ENCODE measurements at regions not wholly inside any gene's neighbourhood (a gene's known extent, or its start where the extent isn't known, plus 50 kb on each side); places are given as distances from the start of the nearest gene placed in this dataset.

DNA sequence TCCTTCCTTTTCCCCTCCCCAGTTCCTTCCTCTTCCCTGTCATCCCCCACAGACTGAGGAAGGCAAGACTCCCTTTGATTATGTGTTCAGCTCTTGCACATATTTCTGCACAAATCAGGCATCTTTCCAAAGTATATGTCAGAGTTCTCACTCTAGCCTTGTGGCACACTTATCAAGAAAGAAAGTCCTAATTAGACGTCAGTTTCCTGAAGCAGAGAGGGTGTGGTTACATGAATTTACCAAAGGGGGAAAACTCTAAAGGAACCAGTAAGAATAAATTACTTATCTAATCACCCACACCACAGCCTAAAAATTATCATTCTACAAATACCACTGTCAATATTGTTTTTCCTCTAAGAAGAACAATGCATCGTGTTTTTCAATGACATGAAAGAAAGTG is 120.7 kb upstream of the GRIP1 start (continued):
- TF ChIP-seq ZNF557 (CRISPR knock-in tag; IDR thresholded peaks at IDR 0.05) (no peak), NR2F2 (IDR thresholded peaks at IDR 0.05; ENCODE audit: borderline replicate concordance, low read depth) (no peak), ZBTB1 (CRISPR knock-in tag; IDR thresholded peaks at IDR 0.05; ENCODE audit: borderline replicate concordance) (no peak), KMT2B (CRISPR knock-in tag; IDR thresholded peaks at IDR 0.05) (no peak)
- TF ChIP-seq, protein P1, sequence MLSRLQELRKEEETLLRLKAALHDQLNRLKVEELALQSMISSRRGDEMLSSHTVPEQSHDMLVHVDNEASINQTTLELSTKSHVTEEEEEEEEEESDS (CRISPR knock-in tag; IDR thresholded peaks at IDR 0.05; ENCODE audit: borderline replicate concordance) = no peak

DNA sequence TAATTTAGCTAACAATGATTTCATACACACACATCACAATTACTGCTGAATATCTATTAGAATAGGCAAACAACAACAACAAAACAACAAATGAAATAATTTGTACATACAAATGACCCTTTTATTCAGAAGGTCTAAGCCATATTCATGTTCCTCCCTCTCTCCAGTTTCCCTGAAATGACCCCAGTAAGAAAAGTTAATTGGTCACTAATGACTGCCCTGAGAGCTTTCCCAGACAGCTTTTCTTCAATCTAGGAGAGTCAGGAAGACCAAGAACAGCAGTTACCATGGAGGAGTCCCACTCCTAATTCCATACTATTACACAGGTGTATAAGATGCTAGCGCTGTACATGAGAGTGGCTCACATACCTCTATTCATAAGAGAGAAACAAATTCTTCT is 121.2 kb upstream of the GRIP1 start:
- H3K9me3 ChIP-seq (ENCODE audit: low read length) = no peaks in the 10 kb centered on the region
- FAIRE-seq = no peak
- no TSS peak for BruUV-seq (replicated peaks)

DNA sequence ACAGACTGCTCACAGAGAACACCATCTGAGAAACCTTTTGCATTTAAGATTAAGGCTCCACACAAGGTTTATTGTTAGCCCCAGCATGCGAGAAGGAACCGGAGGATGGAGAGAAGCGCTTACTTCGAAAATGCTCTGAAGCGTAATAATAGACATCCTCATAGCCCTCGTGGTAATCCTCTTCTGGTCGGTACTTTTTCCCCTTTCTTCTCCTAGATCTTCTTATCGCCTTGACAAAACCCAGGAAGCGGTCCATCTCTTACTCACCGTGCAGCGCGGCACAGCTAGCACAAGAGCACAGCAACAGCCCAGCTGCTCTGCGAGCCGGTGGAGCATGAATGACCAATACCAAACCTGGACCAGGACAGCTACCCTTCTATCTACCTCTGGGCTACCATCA is 125.1 kb upstream of the GRIP1 start:
- no peaks in the 10 kb centered on the region for H3K79me2 ChIP-seq (ENCODE audit: insufficient read depth, low read length)
- CTCF ChIA-PET (ENCODE audit: low intra/inter-chr PET ratio, low total read pairs) = no interaction called here
- no peaks in the 10 kb centered on the region for H3K36me3 ChIP-seq (replicated peaks in 1 of 2; ENCODE audit: control insufficient read depth in 1 of 2, insufficient read depth in 2 of 2, low read length in 2 of 2)
- POLR2A ChIA-PET = no interaction called here
- in situ Hi-C loops (cut with HindIII; ENCODE audit: extremely low pct_ligation_motif_present, low pct_unique_long_range_greater_than_20kb) (no loop called here), intact Hi-C loops (cut with micrococcal nuclease; ENCODE audit: unreplicated experiment) (no loop called here)
- peaks cover 0 to 7% of the 10 kb centered on the region in 2 experiments; a peak in 1 of 5 replicates for H3K27me3 ChIP-seq (ENCODE audit: control insufficient read depth in 1 of 2, insufficient read depth in 2 of 2, low read length in 2 of 2)
- no peak overlapping the region for H2AFZ ChIP-seq (ENCODE audit: low read length)
- no peak overlapping the region for H3K4me3 ChIP-seq (replicated peaks in 1 of 3; ENCODE audit: insufficient read depth in 1 of 3, low read depth in 2 of 3, low read length in 3 of 3)
- H3K4me2 ChIP-seq (ENCODE audit: low read depth, low read length) = no peak overlapping the region
- no peak for FAIRE-seq
- 32% methylated on average over 14 of the region's 14 CpGs for WGBS (ENCODE audit: low lambda C conversion rate)
- H3K9me3 ChIP-seq (ENCODE audit: low read length) = no peaks in the 10 kb centered on the region
- no peaks in the 10 kb centered on the region for H4K20me1 ChIP-seq (ENCODE audit: insufficient read depth, low read length)
- no peaks in the 10 kb centered on the region for H3K4me1 ChIP-seq (ENCODE audit: insufficient read depth, low read length)
- ATAC-seq = no peak
- H3K27ac ChIP-seq (ENCODE audit: extremely low read length, insufficient read depth, low read length) = no peak overlapping the region
- H3K9ac ChIP-seq (ENCODE audit: insufficient read depth, low read depth, low read length) = no peak overlapping the region
- no peak for TF ChIP-seq ZNF383 (CRISPR knock-in tag; IDR thresholded peaks at IDR 0.05; ENCODE audit: borderline replicate concordance)
- TF ChIP-seq SNAPC2 (CRISPR knock-in tag; IDR thresholded peaks at IDR 0.05) = no peak
- no peak for DNase-seq (ENCODE audit: low spot score)
- no TSS peak for BruUV-seq (replicated peaks)

More for the DNA sequence above, 121.2 kb upstream of the GRIP1 start:
- in situ Hi-C loops (cut with HindIII; ENCODE audit: extremely low pct_ligation_motif_present, low pct_unique_long_range_greater_than_20kb) = no loop called here
- Histone ChIP-seq H3K27me3 (ENCODE audit: control insufficient read depth in 1 of 2, insufficient read depth in 2 of 2, low read length in 2 of 2) (peaks cover 0 to 7% of the 10 kb centered on the region in 2 experiments; a peak in 1 of 5 replicates), H3K27ac (ENCODE audit: extremely low read length, insufficient read depth, low read length) (no peak overlapping the region), H2AFZ (ENCODE audit: low read length) (no peak overlapping the region), H4K20me1 (ENCODE audit: insufficient read depth, low read length) (no peaks in the 10 kb centered on the region), H3K4me2 (ENCODE audit: low read depth, low read length) (no peak overlapping the region), H3K36me3 (replicated peaks in 1 of 2; ENCODE audit: control insufficient read depth in 1 of 2, insufficient read depth in 2 of 2, low read length in 2 of 2) (no peaks in the 10 kb centered on the region), H3K4me3 (replicated peaks in 1 of 3; ENCODE audit: insufficient read depth in 1 of 3, low read depth in 2 of 3, low read length in 3 of 3) (no peak overlapping the region), H3K79me2 (ENCODE audit: insufficient read depth, low read length) (no peaks in the 10 kb centered on the region), H3K4me1 (ENCODE audit: insufficient read depth, low read length) (no peaks in the 10 kb centered on the region), H3K9ac (ENCODE audit: insufficient read depth, low read depth, low read length) (no peak overlapping the region)
- DNase-seq (ENCODE audit: low spot score) (no peak), ATAC-seq (no peak)
- 67% methylated on average over 1 of the region's 1 CpG for WGBS (ENCODE audit: low lambda C conversion rate)
- intact Hi-C loops (cut with micrococcal nuclease; ENCODE audit: unreplicated experiment) = no loop called here
- ChIA-PET POLR2A (no interaction called here), CTCF (ENCODE audit: low intra/inter-chr PET ratio, low total read pairs) (no interaction called here)
- TF ChIP-seq BRCA1 (CRISPR knock-in tag; IDR thresholded peaks at IDR 0.05) (no peak), ZMYM2 (CRISPR knock-in tag; IDR thresholded peaks at IDR 0.05) (no peak), NFIC (IDR thresholded peaks at IDR 0.05; ENCODE audit: low read length) (no peak)

All from HepG2 (cell line).